HepG2 (cell line): ENCODE measurements at regions not wholly inside any gene's neighbourhood (a gene's known extent, or its start where the extent isn't known, plus 50 kb on each side); places are given as distances from the start of the nearest gene placed in this dataset.

ENCODE experiments used
- ATAC-seq: fragments of 200-7000 bp; cut with Tn5 transposase; 3 replicates; pipeline ENCODE4 v1.9.1; 2020; ENCODE audit warnings: mild to moderate bottlenecking, moderate library complexity
- BruUV-seq: library from RNA; stranded (reverse); fragments of 400-500 nt; replicated peaks from 2 replicates; lab custom pipeline; 2021; lab: Mats Ljungman, UMichigan
- CTCF ChIA-PET: fragments of 300-600 bp; formaldehyde crosslinking; extraction: SDS; loops from one replicate; lab custom pipeline; 2021; ENCODE audit warnings: low total read pairs, inconsistent platforms, low intra/inter-chr PET ratio; lab: Yijun Ruan, JAX
- POLR2A ChIA-PET: fragments of 350-600 bp; sonication (Branson Sonifier 250); formaldehyde crosslinking; loops from one replicate; lab custom pipeline; 2020; ENCODE audit warnings: antibody characterized with exemption, inconsistent platforms; lab: Yijun Ruan, JAX
- DNase-seq: peaks from one replicate; pipeline ENCODE4 v3.0.0-alpha.2; 2015; ENCODE audit warnings: low spot score
- FAIRE-seq: peaks from 3 replicates; lab custom pipeline; 2011; peaks lifted over from hg19 to GRCh38; lab: Jason Lieb, UNC
- H2AFZ ChIP-seq: one replicate; pipeline ENCODE4 v1.6.1; 2011; ENCODE audit warnings: low read length, inconsistent platforms
- H3K27ac ChIP-seq: fragments of 300-600 bp; 3 replicates; pipeline ENCODE4 v1.8.0; 2011; ENCODE audit warnings: mixed run types, mild to moderate bottlenecking, mixed read lengths, low read length, inconsistent platforms; ENCODE audit not compliant: insufficient read depth; ENCODE audit errors: extremely low read length
- H3K27me3 ChIP-seq, 2 experiments: fragments of 200-600 bp in 1 of 2; 2 replicates in 1 of 2; 3 replicates in 1 of 2; pipeline versions ENCODE4 v1.6.0 to v1.8.0; 2011; ENCODE audit warnings: low read length in 2 of 2, mild to moderate bottlenecking in 2 of 2, moderate library complexity in 2 of 2, inconsistent platforms in 1 of 2; ENCODE audit not compliant: insufficient read depth in 2 of 2, control insufficient read depth in 1 of 2
- H3K36me3 ChIP-seq, 2 experiments: fragments of 200-600 bp in 1 of 2; replicated peaks in 1 of 2; 2 replicates in 1 of 2; 3 replicates in 1 of 2; pipeline versions ENCODE4 v1.5.1 to v1.8.0; 2011; ENCODE audit warnings: low read length in 2 of 2, inconsistent platforms in 1 of 2; ENCODE audit not compliant: insufficient read depth in 2 of 2, control insufficient read depth in 1 of 2
- H3K4me1 ChIP-seq: 2 replicates; pipeline ENCODE4 v1.5.1; 2012; ENCODE audit warnings: low read length, inconsistent platforms; ENCODE audit not compliant: insufficient read depth
- H3K4me2 ChIP-seq: 2 replicates; pipeline ENCODE4 v1.6.0; 2011; ENCODE audit warnings: low read depth, low read length, inconsistent platforms
- H3K4me3 ChIP-seq, 3 experiments: fragments of 200-600 bp in 1 of 3; sonication (generic), shearing (Covaris generic) in 1 of 3; replicated peaks in 1 of 3; 2 replicates each; pipeline ENCODE4 v1.5.1; 2011 to 2016; ENCODE audit warnings: low read length in 3 of 3, inconsistent platforms in 2 of 3, low read depth in 2 of 3, mild to moderate bottlenecking in 2 of 3, control low read depth in 1 of 3, mixed read lengths in 1 of 3; ENCODE audit not compliant: insufficient read depth in 1 of 3
- H3K79me2 ChIP-seq: one replicate; pipeline ENCODE4 v1.6.1; 2011; ENCODE audit warnings: low read length, inconsistent platforms; ENCODE audit not compliant: insufficient read depth
- H3K9ac ChIP-seq: 2 replicates; pipeline ENCODE4 v1.6.0; 2011; ENCODE audit warnings: mild to moderate bottlenecking, low read depth, low read length, inconsistent platforms; ENCODE audit not compliant: insufficient read depth
- H3K9me3 ChIP-seq: 2 replicates; pipeline ENCODE4 v1.5.1; 2012; ENCODE audit warnings: mild to moderate bottlenecking, low read length
- H4K20me1 ChIP-seq: 2 replicates; pipeline ENCODE4 v1.6.0; 2011; ENCODE audit warnings: inconsistent platforms, mild to moderate bottlenecking, low read length, moderate library complexity; ENCODE audit not compliant: insufficient read depth
- CREM ChIP-seq, 2 experiments: sonication (generic) in 1 of 2; formaldehyde crosslinking in 1 of 2; IDR thresholded peaks; 2 replicates each; pipeline versions ENCODE4 v1.4.0 to v1.6.1; 2016 to 2020; ENCODE audit warnings: antibody characterized with exemption in 1 of 2, mild to moderate bottlenecking in 1 of 2, missing genetic modification reagents in 1 of 2
- MEIS1 ChIP-seq: sonication (generic); formaldehyde crosslinking; IDR thresholded peaks from 2 replicates; pipeline ENCODE4 v1.9.0; 2021; ENCODE audit warnings: mild to moderate bottlenecking, missing genetic modification reagents, moderate library complexity, borderline replicate concordance
- MLLT10 ChIP-seq: sonication (generic); formaldehyde crosslinking; IDR thresholded peaks from 2 replicates; pipeline ENCODE4 v1.4.0; 2020; ENCODE audit warnings: missing genetic modification reagents
- MZF1 ChIP-seq: sonication (generic); formaldehyde crosslinking; IDR thresholded peaks from 2 replicates; pipeline ENCODE4 v1.8.1; 2023; ENCODE audit warnings: mild to moderate bottlenecking, missing genetic modification reagents, borderline replicate concordance
- PRMT3 ChIP-seq: sonication (generic); formaldehyde crosslinking; IDR thresholded peaks from 2 replicates; pipeline ENCODE4 v1.8.1; 2022; ENCODE audit warnings: low read depth, mild to moderate bottlenecking, moderate library complexity, missing genetic modification reagents, borderline replicate concordance
- SALL1 ChIP-seq: sonication (generic); formaldehyde crosslinking; IDR thresholded peaks from 2 replicates; pipeline ENCODE4 v1.8.0; 2022; ENCODE audit warnings: mild to moderate bottlenecking, missing genetic modification reagents
- ZNF343 ChIP-seq: sonication (generic); formaldehyde crosslinking; IDR thresholded peaks from 2 replicates; pipeline ENCODE4 v1.4.0; 2020; ENCODE audit warnings: mild to moderate bottlenecking, missing genetic modification reagents
- ZNF598 ChIP-seq: sonication (generic); formaldehyde crosslinking; IDR thresholded peaks from 2 replicates; pipeline ENCODE4 v1.5.1; 2020; ENCODE audit warnings: mild to moderate bottlenecking, missing genetic modification reagents, borderline replicate concordance
- ZNF775 ChIP-seq: sonication (generic); formaldehyde crosslinking; IDR thresholded peaks from 2 replicates; pipeline ENCODE4 v1.4.0; 2020; ENCODE audit warnings: missing genetic modification reagents, mild to moderate bottlenecking, moderate library complexity, borderline replicate concordance
- WGBS: methylation state at CpG from one replicate; pipeline ENCODE4 v1.1.6; 2017; ENCODE audit warnings: low lambda C conversion rate; 5-methylcytosine and 5-hydroxymethylcytosine counted together
- in situ Hi-C: cut with HindIII; loops from 2 replicates; pipeline ENCODE4 v1.10.0; 2017; ENCODE audit warnings: low pct_unique_long_range_greater_than_20kb; ENCODE audit not compliant: extremely low pct_ligation_motif_present
- intact Hi-C: fragments of 100-400 bp; cut with micrococcal nuclease; formaldehyde crosslinking; loops from one replicate; pipeline ENCODE4 v1.10.0; 2022; ENCODE audit not compliant: unreplicated experiment
- TF ChIP-seq, protein P1 (sequence below): IDR thresholded peaks from 2 replicates; pipeline ENCODE4 v1.6.1; 2016; ENCODE audit warnings: mild to moderate bottlenecking, missing biosample characterization, missing genetic modification reagents
- TF ChIP-seq, protein P2 (sequence below): sonication (generic); formaldehyde crosslinking; IDR thresholded peaks from 2 replicates; pipeline ENCODE4 v1.8.0; 2023; ENCODE audit warnings: mild to moderate bottlenecking, missing genetic modification reagents
- TF ChIP-seq, protein P3 (sequence below): sonication (generic); formaldehyde crosslinking; IDR thresholded peaks from 2 replicates; pipeline ENCODE4 v1.5.1; 2020; ENCODE audit warnings: mild to moderate bottlenecking, missing genetic modification reagents
- TF ChIP-seq, protein P4 (sequence below): sonication (generic); formaldehyde crosslinking; IDR thresholded peaks from 2 replicates; pipeline ENCODE4 v1.4.0; 2020; ENCODE audit warnings: missing genetic modification reagents, borderline replicate concordance
- TF ChIP-seq, protein P5 (sequence below): IDR thresholded peaks from 2 replicates; pipeline ENCODE4 v1.6.1; 2016; ENCODE audit warnings: low read depth, borderline replicate concordance

DNA sequence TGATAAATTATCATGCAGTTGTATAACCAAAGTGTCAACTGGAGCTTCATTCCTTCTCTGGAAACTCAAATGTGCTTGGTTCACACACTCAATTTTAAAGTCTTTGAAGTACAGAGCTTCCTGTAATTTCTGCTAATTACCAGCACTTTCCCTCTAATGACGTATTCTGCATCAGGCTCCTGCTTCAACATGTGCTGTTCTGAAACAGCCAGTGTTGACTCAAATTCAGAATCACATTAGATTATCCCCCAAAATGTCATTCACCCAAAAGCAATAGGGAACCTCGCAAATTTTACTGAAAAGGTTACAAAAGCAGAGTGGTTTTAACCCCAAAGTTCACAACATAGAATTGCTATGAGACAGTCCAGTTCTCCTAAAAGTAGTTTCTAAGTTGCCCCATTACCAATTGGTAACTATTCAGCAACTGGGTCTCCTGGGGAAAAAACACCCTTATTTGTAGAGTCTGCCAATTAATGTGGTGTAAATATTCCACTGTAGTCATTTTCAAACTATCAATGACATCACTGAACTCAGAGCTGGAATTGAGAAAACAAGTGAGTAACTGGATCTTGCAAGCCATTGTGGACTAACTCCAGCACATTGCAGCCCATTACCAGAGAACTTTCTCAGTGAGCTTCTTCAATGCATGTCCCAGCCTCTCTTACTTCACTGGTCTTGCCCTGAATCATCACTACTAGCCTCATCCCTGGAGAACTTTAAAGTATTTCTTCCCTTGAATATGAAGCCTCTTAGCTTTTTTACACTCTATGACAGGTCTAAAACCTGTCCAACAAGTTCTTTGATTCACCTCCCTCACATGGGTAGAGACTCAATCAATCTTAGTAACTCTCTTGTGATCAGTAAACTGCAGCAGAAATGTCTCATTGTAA is 955.4 kb downstream of the EFNB2 start:
- no peaks in the 10 kb centered on the region for H4K20me1 ChIP-seq
- intact Hi-C loops = no loop called here
- POLR2A ChIA-PET = no interaction called here
- no peak for DNase-seq
- TF ChIP-seq SALL1 (CRISPR knock-in tag) (no peak), MEIS1 (no peak), MZF1 (CRISPR knock-in tag) (no peak), PRMT3 (no peak), ZNF775 (no peak), MLLT10 (no peak), ZNF343 (CRISPR knock-in tag) (no peak), CREM (IDR thresholded peaks at IDR 0.05) (no peak), CREM (CRISPR knock-in tag; IDR thresholded peaks at IDR 0.05) (no peak), ZNF598 (no peak)
- TF ChIP-seq, protein P1, sequence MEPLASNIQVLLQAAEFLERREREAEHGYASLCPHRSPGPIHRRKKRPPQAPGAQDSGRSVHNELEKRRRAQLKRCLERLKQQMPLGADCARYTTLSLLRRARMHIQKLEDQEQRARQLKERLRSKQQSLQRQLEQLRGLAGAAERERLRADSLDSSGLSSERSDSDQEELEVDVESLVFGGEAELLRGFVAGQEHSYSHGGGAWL (CRISPR knock-in tag) = no peak
- TF ChIP-seq, protein P2, sequence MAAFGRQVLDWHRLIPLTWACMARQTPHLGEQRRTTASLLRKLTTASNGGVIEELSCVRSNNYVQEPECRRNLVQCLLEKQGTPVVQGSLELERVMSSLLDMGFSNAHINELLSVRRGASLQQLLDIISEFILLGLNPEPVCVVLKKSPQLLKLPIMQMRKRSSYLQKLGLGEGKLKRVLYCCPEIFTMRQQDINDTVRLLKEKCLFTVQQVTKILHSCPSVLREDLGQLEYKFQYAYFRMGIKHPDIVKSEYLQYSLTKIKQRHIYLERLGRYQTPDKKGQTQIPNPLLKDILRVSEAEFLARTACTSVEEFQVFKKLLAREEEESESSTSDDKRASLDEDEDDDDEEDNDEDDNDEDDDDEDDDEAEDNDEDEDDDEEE (CRISPR knock-in tag) = no peak
- TF ChIP-seq, protein P3, sequence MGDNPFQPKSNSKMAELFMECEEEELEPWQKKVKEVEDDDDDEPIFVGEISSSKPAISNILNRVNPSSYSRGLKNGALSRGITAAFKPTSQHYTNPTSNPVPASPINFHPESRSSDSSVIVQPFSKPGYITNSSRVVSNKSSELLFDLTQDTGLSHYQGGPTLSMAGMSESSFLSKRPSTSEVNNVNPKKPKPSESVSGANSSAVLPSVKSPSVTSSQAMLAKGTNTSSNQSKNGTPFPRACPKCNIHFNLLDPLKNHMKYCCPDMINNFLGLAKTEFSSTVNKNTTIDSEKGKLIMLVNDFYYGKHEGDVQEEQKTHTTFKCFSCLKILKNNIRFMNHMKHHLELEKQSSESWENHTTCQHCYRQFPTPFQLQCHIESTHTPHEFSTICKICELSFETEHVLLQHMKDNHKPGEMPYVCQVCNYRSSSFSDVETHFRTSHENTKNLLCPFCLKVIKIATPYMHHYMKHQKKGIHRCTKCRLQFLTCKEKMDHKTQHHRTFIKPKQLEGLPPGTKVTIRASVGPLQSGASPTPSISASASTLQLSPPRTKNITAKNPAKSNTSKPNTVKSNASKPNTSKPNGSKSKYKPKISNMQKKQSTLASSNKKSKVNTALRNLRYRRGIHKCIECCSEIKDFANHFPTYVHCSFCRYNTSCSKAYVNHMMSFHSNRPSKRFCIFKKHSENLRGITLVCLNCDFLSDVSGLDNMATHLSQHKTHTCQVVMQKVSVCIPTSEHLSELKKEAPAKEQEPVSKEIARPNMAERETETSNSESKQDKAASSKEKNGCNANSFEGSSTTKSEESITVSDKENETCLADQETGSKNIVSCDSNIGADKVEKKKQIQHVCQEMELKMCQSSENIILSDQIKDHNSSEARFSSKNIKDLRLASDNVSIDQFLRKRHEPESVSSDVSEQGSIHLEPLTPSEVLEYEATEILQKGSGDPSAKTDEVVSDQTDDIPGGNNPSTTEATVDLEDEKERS (CRISPR knock-in tag) = no peak
- TF ChIP-seq, protein P4, sequence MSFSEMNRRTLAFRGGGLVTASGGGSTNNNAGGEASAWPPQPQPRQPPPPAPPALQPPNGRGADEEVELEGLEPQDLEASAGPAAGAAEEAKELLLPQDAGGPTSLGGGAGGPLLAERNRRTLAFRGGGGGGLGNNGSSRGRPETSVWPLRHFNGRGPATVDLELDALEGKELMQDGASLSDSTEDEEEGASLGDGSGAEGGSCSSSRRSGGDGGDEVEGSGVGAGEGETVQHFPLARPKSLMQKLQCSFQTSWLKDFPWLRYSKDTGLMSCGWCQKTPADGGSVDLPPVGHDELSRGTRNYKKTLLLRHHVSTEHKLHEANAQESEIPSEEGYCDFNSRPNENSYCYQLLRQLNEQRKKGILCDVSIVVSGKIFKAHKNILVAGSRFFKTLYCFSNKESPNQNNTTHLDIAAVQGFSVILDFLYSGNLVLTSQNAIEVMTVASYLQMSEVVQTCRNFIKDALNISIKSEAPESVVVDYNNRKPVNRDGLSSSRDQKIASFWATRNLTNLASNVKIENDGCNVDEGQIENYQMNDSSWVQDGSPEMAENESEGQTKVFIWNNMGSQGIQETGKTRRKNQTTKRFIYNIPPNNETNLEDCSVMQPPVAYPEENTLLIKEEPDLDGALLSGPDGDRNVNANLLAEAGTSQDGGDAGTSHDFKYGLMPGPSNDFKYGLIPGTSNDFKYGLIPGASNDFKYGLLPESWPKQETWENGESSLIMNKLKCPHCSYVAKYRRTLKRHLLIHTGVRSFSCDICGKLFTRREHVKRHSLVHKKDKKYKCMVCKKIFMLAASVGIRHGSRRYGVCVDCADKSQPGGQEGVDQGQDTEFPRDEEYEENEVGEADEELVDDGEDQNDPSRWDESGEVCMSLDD (CRISPR knock-in tag) = no peak
- TF ChIP-seq, protein P5, sequence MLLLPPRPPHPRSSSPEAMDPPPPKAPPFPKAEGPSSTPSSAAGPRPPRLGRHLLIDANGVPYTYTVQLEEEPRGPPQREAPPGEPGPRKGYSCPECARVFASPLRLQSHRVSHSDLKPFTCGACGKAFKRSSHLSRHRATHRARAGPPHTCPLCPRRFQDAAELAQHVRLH (CRISPR knock-in tag) = no peak
- FAIRE-seq = no peak
- no peak overlapping the region for H3K9ac ChIP-seq
- no peak for ATAC-seq
- H3K4me3 ChIP-seq = no peak overlapping the region
- no peak overlapping the region for H2AFZ ChIP-seq
- in situ Hi-C loops = no loop called here
- peaks cover 84% of the 10 kb centered on the region for H3K9me3 ChIP-seq
- no peaks in the 10 kb centered on the region for H3K27me3 ChIP-seq
- no peaks in the 10 kb centered on the region for H3K79me2 ChIP-seq
- 0% methylated on average over 2 of the region's 2 CpGs for WGBS
- H3K4me2 ChIP-seq = no peak overlapping the region
- no peaks in the 10 kb centered on the region for H3K36me3 ChIP-seq
- CTCF ChIA-PET = no interaction called here
- no peaks in the 10 kb centered on the region for H3K4me1 ChIP-seq
- no TSS peak for BruUV-seq
- H3K27ac ChIP-seq = no peak overlapping the region
